CD4-positive, alpha-beta T cell treated with Interferon gamma for 1 hour (primary cell): ENCODE measurements at regions not wholly inside any gene's neighbourhood (a gene's known extent, or its start where the extent isn't known, plus 50 kb on each side); places are given as distances from the start of the nearest gene placed in this dataset.
"Not testable (repeated sequence)": the region's sequence is repeated elsewhere in the genome, so short reads cannot be mapped to it uniquely, and the experiment has no call there.

Source experiments
- DNase-seq: peaks from one replicate; pipeline ENCODE4 v3.0.0-alpha.2; 2020

GRCh38 chr11:15824060-15824459 is 532.3 kb downstream of the SOX6 start:
- no peak for DNase-seq

DNA sequence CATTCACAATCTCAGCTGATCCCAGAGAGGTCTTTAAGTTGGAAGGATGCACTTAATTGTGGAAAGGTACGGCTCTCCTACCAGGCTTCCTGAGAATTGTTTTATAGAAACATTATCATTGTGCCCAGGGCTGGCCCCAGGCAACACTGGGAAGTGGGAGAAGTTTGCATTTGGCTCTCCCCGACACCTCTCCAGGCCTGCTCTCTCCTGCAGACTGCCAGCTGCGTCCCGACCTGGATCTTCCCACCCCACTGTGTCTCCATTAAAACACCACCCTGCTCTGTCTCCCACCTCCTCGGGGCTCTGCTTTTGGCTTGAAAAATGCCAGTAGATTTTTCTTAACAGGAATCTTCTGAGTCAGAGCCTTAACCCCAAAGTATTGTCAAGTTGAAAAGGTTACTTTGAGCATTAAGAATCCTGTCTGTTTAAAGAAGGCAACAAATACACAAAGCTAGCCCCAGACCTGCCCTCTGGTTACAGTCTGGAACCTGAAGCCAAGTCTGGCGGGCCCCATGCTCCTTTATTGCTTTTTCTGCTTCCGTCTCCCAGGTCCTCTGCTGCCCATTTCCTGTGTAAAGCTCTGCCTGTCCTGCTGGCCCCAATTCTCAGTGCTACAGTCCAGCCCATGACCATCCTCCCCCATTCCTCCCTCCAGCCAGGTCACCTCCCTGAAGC is 530.2 kb downstream of the SOX6 start:
- DNase-seq = no peak

GRCh38 chr11:15826826-15827225 is 529.5 kb downstream of the SOX6 start:
- DNase-seq = no peak

- no peak for DNase-seq
Observed at GRCh38 chr11:15828215-15828853, 528.0 kb downstream of the SOX6 start.

- DNase-seq = no peak
Observed at GRCh38 chr11:15829312-15829711, 527.0 kb downstream of the SOX6 start.

DNA sequence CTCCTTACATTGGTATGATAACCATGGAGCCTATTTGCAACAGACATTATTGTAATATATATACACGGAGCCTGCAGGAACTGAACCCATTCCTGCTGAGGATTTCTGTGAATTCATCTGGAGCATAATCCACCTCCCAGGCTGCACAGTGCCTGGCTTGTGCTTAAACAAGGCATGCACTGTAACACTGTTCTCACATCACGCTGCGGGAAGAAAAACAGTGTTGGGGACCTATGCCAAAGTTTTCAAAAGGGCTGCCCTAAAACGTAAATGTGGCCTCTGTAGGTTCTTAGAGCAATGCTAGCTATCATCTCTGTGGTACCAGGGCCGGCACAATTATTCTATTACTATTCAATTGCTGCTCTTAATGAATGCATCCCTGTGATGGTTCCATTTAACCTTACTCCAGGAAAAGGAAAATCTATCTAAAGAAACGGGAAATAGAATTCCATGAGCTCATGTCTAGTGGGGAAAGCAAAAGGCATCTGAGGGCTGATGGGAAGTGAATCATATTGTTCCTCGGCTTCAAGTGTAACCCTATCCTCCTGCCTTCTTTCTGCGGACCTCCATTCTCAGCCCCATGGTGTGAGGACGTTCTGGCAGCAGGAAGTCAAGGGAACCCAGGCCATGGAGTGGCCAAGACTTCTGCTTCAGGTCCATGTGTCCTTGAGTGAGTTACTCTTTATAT is 525.5 kb downstream of the SOX6 start:
- no peak for DNase-seq

DNA sequence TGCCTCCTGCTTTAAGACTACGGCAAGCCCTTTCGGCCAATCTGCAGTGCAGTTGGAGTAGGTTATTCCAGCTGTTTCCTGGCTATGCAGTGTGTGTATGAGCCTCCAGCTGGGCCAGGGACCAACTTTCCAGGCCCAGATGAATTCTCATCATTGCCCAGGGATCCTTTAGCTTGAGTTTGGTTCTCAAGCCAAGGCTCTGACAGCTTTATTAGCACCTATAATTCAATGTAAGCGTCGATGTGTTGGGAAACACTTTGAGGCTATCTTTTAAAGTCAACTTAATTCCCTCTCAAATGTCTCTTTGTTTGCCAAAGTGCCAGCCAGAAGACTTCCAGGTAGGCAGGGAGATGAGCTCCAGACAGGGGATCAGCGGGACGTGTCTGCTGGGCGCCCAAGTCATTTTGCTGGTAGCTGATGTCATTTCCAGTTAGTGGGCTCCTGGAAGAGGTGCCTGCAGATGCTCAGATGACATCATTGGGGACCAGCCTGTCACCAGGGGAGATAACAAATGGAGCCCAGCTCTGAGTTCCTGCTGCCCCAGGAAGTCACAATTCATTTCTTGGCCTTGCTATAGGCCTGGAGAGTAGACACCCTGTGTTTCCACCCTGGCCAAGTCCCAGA is 520.4 kb downstream of the SOX6 start:
- no peak for DNase-seq

DNA sequence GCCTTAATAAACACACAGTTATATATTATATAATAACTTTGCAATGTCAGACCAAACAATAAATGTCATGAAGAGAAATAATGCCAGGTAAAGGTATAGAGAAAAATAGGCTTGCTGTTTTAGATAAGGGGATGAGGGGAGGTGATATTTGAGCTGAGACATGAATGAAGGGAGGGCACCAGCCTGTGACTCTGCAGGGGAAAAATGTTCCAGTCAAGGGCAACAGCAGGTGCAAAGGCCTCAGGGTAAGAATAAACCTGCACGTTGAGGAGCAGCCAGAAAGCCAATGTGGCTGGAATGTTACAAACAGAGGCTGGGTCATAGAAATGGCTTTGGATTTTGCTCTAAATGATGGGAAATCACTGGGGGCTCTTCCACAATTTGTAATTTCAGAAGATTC is 519.6 kb downstream of the SOX6 start:
- DNase-seq = no peak

DNA sequence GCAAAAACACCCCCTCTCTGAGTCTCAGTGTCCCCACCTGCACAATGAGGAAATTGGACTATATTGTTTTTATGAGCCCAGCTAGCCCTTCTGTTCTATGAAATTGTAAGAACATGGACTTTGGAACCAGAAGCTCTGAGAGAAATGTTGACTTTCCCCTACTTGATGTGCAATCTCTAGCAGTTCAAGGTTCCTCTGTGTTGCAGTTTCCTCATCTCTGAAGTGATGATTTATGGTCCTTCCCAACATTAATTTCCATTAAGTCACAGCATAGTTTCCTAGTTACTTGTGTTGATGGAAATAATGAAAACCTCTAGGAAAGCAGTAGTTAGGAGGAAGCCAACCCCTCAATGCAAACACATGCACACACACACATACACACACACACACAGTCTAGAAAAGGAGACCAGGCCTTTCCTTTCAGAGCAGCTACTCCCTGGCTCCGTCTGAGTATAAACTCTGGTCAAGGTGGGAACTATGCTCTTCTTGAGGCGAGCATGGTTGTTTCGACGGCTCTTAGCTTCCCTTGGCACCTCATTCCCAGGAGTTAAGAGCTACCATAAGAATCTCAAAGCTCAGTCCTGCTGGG is 518.4 kb downstream of the SOX6 start:
- no peak for DNase-seq

- no peak for DNase-seq
Observed at GRCh38 chr11:15839061-15839460, 517.3 kb downstream of the SOX6 start.

DNA sequence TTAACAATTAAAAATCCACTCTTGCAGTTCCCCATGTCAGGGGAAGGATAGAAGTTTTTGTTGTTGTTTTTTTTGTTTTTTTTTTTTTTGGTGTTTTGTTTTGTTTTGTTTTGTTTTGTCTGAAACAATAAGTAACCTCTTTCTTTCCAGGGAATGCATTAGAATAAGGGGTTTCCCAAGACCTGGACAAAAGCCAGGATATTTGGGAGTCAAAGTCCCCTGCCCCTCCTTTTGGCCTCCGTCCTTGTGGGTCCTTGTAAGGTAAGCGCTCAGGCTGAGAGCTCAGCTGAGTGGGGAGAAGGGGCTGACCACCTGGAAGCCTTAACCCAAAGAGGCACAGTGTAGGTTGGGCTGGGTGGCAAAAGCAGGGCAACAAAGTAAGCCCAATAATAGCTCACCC is 515.4 kb downstream of the SOX6 start:
- no peak for DNase-seq

- DNase-seq = no peak
Observed at GRCh38 chr11:15841931-15842740, 514.2 kb downstream of the SOX6 start.

GRCh38 chr11:15843309-15843872 is 513.0 kb downstream of the SOX6 start:
- DNase-seq = no peak

GRCh38 chr11:15845261-15845660 is 511.1 kb downstream of the SOX6 start:
- DNase-seq = no peak

DNA sequence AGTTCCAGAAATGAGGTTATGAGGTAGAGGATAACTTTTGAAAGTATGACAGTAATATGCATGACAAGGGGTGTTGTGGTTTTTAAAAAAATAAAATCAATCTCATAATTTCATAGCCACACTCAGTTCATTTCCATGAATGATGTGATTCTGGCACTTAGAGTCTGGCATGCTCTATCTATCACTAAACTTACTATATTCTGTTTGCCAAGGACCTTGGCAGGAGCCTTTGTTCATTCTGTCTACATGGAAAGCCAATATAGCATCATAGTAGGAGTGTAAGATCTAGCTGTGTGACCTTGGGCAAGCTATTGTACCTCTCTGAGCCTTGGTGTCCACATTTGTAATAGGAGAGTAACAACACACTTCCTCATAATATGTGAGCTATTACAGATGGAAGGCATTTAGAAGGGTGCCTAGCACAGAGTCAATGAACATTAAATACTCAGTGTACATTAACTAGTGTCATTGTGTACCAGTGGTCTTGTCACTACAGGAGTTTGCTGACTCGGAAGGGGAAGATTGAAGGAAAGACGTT is 507.6 kb downstream of the SOX6 start:
- DNase-seq = no peak

DNA sequence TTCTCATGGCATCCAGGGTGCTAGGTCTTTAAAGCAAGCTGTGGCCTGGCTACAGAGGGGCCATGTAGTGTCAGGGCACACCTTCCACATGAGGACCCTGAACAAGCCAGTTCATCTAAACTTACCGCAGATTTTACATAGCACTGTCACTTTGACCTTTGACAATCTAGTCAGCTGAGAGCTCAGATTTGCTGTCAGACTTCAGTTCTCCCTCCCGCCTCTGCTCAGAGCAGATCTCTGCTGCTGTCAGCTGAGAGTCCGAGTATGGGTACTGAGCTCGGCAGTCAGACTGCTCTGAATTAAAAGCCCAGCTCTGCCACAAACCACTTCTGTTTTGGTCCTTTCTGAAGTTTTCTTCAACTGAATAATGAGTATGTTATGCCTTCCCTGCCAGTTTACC is 507.1 kb downstream of the SOX6 start:
- no peak for DNase-seq

- not testable (repeated sequence) for DNase-seq
Observed at GRCh38 chr11:15850335-15850734, 506.0 kb downstream of the SOX6 start.

DNA sequence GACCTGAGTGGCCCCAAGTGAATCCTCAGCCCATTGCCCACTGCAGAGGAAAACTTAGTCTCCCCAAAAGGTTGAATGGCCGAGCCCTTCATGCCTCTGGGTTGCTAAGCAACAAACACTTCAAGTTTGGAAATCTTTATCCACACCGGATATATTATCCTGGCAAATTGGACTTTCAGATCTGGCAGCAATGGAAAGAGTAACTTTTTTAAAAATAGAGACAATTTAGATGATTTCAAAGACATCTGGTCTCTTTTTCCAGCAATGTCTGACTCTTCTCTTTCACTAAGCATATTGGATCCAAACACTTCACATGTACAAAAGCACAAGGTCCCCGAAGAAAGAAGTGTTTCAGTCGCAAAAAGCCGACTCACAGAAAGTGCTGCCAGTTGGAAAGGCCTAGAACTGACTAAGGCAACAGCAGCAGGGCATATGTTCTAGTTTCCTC is 505.3 kb downstream of the SOX6 start:
- DNase-seq = no peak

DNA sequence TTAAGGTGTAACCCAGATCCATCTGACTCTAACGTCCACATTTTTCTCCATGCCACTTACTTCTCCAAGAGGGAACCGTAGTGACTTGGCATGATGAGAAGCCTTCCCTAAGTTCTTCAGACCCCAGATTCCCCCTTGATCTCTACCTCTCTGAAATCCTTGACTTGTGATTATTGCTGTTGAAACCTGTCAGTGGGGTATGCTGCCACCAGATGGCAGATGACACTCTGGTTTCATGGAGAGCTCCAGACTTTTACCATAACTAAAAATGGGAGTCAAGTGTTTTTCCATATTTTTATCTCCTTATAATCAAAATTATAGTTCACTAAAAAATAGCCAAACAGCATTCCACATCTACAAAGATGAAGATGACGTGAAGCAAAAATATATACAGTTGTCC is 504.2 kb downstream of the SOX6 start:
- DNase-seq = no peak

- no peak for DNase-seq
Observed at GRCh38 chr11:15854245-15854644, 502.1 kb downstream of the SOX6 start.

DNA sequence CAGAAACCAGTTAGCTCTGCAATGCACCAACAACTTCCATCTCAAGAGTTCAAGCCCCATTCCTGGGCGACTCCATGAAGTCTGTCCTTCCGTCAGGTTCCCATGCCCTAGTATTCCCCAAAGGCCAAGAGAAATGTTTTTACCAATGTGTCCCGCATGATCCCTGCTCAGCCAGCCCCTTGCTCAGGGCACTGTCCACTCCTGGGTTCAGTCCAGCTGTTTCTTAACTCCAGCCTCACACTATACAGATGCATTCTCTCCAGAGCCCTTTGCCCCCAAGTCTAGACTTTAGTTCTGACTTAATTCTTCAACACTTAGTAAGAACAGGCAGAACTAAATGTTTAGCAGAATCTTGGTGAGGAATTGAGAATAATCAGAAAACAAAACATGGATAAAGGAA is 497.5 kb downstream of the SOX6 start:
- DNase-seq = no peak

- DNase-seq = no peak
Observed at GRCh38 chr11:15859411-15859810, 496.9 kb downstream of the SOX6 start.
